DOHH2 (cell line): ENCODE measurements at regions not wholly inside any gene's neighbourhood (a gene's known extent, or its start where the extent isn't known, plus 50 kb on each side); places are given as distances from the start of the nearest gene placed in this dataset.
A peak's percentile ranks its signal among the peaks of the same experiment; 100 is the strongest.

Experiments used
- H3F3A ChIP-seq: fragments of 200-600 bp; sonication (generic), shearing (Covaris generic); 2 replicates; pipeline ENCODE4 v1.6.0; 2016; ENCODE audit warnings: antibody characterized with exemption, mild to moderate bottlenecking; ENCODE audit not compliant: control insufficient read depth, insufficient read depth
- H3K27ac ChIP-seq: fragments of 200-600 bp; sonication (generic); 2 replicates; pipeline ENCODE4 v1.5.1; 2014; ENCODE audit warnings: low read depth, mild to moderate bottlenecking, low read length, moderate library complexity
- H3K27me3 ChIP-seq: fragments of 200-600 bp; sonication (generic); 2 replicates; pipeline ENCODE4 v1.6.1; 2014; ENCODE audit warnings: mild to moderate bottlenecking, low read length, mixed read lengths; ENCODE audit not compliant: control insufficient read depth
- H3K36me3 ChIP-seq: fragments of 200-600 bp; sonication (generic); 2 replicates; pipeline ENCODE4 v1.6.1; 2014; ENCODE audit warnings: mild to moderate bottlenecking, low read length, moderate library complexity, mixed read lengths; ENCODE audit not compliant: control insufficient read depth
- H3K4me1 ChIP-seq: fragments of 200-600 bp; sonication (generic); 2 replicates; pipeline ENCODE4 v1.6.1; 2014; ENCODE audit warnings: mild to moderate bottlenecking, low read length, mixed read lengths; ENCODE audit not compliant: control insufficient read depth
- H3K4me2 ChIP-seq: fragments of 200-600 bp; sonication (generic); 2 replicates; pipeline ENCODE4 v1.6.0; 2014; ENCODE audit warnings: mild to moderate bottlenecking, low read length, moderate library complexity
- H3K4me3 ChIP-seq: fragments of 200-600 bp; sonication (generic); 2 replicates; pipeline ENCODE4 v1.5.1; 2014; ENCODE audit warnings: mild to moderate bottlenecking, low read length, mixed read lengths
- H3K79me2 ChIP-seq: fragments of 200-600 bp; sonication (generic); 2 replicates; pipeline ENCODE4 v1.6.1; 2014; ENCODE audit warnings: mild to moderate bottlenecking, low read length, mixed read lengths; ENCODE audit not compliant: control insufficient read depth
- H3K9me2 ChIP-seq: fragments of 200-600 bp; sonication (generic); replicated peaks from 2 replicates; pipeline ENCODE4 v1.6.1; 2014; ENCODE audit warnings: mild to moderate bottlenecking, low read length, mixed read lengths; ENCODE audit not compliant: control insufficient read depth
- H3K9me3 ChIP-seq: fragments of 200-600 bp; sonication (generic); 2 replicates; pipeline ENCODE4 v1.6.1; 2014; ENCODE audit warnings: antibody characterized with exemption, low read length, mixed read lengths; ENCODE audit not compliant: control insufficient read depth, insufficient read depth
- H4K20me1 ChIP-seq: fragments of 200-600 bp; sonication (generic); 2 replicates; pipeline ENCODE4 v1.6.0; 2014; ENCODE audit warnings: low read depth, mild to moderate bottlenecking, antibody characterized with exemption, low read length, moderate library complexity; ENCODE audit not compliant: control insufficient read depth, insufficient read depth
- CTCF ChIP-seq: fragments of 200-600 bp; sonication (generic); IDR thresholded peaks from one replicate; pipeline ENCODE4 v1.5.1; 2014; ENCODE audit warnings: antibody characterized with exemption, mild to moderate bottlenecking, low read depth, low read length; ENCODE audit not compliant: poor library complexity, severe bottlenecking
- EZH2phosphoT487 ChIP-seq: fragments of 200-600 bp; sonication (generic); IDR thresholded peaks from 2 replicates; pipeline ENCODE4 v1.6.1; 2017; ENCODE audit warnings: borderline replicate concordance, mild to moderate bottlenecking, antibody characterized with exemption, low read length, moderate library complexity, mixed read lengths

GRCh38 chr1:186620566-186621350 lies 59.5 kb downstream of the PTGS2 start:
- H3K4me3 ChIP-seq: no peak overlapping the region
- no peaks in the 10 kb centered on the region for H3K79me2 ChIP-seq
- no peaks in the 10 kb centered on the region for H3F3A ChIP-seq
- H3K27ac ChIP-seq: no peak overlapping the region
- H3K4me1 ChIP-seq: peaks cover 13% of the 10 kb centered on the region
- H3K9me2 ChIP-seq: no peaks in the 10 kb centered on the region
- H3K27me3 ChIP-seq: no peaks in the 10 kb centered on the region
- H3K9me3 ChIP-seq: no peaks in the 10 kb centered on the region
- H4K20me1 ChIP-seq: no peaks in the 10 kb centered on the region
- H3K4me2 ChIP-seq: no peak overlapping the region
- TF ChIP-seq CTCF: no peak
- no peak for TF ChIP-seq EZH2phosphoT487
- H3K36me3 ChIP-seq: no peaks in the 10 kb centered on the region

GRCh38 chr1:186618401-186619170 lies 61.6 kb downstream of the PTGS2 start:
- H4K20me1 ChIP-seq: no peaks in the 10 kb centered on the region

GRCh38 chr1:186617926-186618325 lies 62.3 kb downstream of the PTGS2 start:
- Histone ChIP-seq H3K9me2 (no peaks in the 10 kb centered on the region), H4K20me1 (no peaks in the 10 kb centered on the region), H3F3A (no peaks in the 10 kb centered on the region), H3K4me3 (no peak overlapping the region), H3K27ac (no peak overlapping the region), H3K27me3 (no peaks in the 10 kb centered on the region), H3K79me2 (no peaks in the 10 kb centered on the region), H3K4me2 (peak overlapping the region; percentile 90), H3K9me3 (no peaks in the 10 kb centered on the region), H3K4me1 (peaks cover 13% of the 10 kb centered on the region), H3K36me3 (no peaks in the 10 kb centered on the region)
- TF ChIP-seq EZH2phosphoT487: no peak
- TF ChIP-seq CTCF: no peak

More at GRCh38 chr1:186618401-186619170, 61.6 kb downstream of the PTGS2 start:
- peaks cover 13% of the 10 kb centered on the region for H3K4me1 ChIP-seq
- no peaks in the 10 kb centered on the region for H3K36me3 ChIP-seq
- no peaks in the 10 kb centered on the region for H3K9me2 ChIP-seq
- no peaks in the 10 kb centered on the region for H3K27me3 ChIP-seq
- H3K9me3 ChIP-seq: no peaks in the 10 kb centered on the region
- peak overlapping the region; percentile 90 for H3K4me2 ChIP-seq
- TF ChIP-seq EZH2phosphoT487 (no peak), CTCF (no peak)
- H3F3A ChIP-seq: no peaks in the 10 kb centered on the region
- peak overlapping the region; percentile 57 for H3K4me3 ChIP-seq
- H3K79me2 ChIP-seq: no peaks in the 10 kb centered on the region
- no peak overlapping the region for H3K27ac ChIP-seq
